Activated CD8-positive, alpha-beta memory T cell treated with anti-CD3 and anti-CD28 coated beads for 4 hours (primary cell): ENCODE measurements at regions not wholly inside any gene's neighbourhood (a gene's known extent, or its start where the extent isn't known, plus 50 kb on each side); places are given as distances from the start of the nearest gene placed in this dataset.
"Not testable (repeated sequence)": the region's sequence is repeated elsewhere in the genome, so short reads cannot be mapped to it uniquely, and the experiment has no call there.

Experiments
- DNase-seq, 2 donors: peaks; one replicate each; pipeline ENCODE4 v3.0.0-alpha.2; 2020; ENCODE audit warnings: low read depth in 2 of 2

DNA sequence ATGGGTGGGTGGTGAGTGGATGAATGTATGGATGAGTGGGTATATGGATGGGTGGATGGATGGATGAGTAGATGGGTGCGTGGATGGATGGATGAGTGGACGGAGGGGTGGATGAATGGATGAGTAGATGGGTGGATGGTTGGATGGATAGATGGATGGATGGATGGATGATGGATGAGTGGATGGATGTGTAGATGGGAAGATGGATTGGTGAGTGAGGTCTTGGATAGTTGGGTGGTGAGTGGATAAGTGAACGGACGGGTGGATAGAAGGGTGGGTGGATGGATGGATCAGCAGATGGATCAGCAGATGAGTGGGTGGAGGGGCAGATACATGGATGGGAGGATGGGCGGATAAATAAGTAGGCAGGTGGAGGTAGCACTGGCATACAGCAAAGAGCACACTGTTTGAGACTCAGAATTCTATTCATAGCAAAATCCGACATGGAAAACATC lies 163.5 kb downstream of the C9orf50 start:
- DNase-seq: no peak

DNA sequence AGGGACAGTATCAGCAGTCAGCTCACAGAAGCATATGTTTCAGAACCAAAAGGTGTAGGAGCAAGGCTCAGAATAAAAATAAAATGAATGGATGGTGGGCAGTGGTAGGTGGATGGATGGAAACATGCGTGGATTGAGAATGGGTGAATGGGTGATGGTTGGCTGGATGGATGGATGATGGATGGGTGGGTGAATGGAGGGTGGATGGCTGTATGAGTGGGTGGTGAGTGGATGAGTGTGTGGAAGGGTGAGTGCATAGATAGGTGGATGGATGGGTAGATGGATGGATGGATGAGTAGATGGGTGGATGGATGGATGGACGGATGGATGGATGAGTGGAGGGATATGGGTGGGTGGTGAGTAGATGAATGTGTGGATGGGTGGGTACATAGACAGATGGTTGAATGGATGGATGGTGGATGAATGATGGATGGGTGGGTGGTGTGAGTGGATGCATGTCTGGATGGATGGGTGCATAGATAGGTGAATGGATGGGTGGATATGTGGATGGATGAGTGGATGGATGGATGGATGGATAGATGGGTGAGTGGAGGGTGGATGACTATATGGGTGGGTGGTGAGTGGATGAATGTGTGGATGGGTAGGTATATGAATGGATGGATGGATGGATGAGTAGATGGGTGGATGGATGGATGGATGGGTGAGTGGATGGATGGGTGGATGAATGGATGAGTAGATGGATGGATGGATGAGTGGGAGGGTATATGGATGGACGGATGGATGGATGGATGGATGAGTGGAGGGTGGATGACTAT lies 164.2 kb downstream of the C9orf50 start:
- no peak for DNase-seq

DNA sequence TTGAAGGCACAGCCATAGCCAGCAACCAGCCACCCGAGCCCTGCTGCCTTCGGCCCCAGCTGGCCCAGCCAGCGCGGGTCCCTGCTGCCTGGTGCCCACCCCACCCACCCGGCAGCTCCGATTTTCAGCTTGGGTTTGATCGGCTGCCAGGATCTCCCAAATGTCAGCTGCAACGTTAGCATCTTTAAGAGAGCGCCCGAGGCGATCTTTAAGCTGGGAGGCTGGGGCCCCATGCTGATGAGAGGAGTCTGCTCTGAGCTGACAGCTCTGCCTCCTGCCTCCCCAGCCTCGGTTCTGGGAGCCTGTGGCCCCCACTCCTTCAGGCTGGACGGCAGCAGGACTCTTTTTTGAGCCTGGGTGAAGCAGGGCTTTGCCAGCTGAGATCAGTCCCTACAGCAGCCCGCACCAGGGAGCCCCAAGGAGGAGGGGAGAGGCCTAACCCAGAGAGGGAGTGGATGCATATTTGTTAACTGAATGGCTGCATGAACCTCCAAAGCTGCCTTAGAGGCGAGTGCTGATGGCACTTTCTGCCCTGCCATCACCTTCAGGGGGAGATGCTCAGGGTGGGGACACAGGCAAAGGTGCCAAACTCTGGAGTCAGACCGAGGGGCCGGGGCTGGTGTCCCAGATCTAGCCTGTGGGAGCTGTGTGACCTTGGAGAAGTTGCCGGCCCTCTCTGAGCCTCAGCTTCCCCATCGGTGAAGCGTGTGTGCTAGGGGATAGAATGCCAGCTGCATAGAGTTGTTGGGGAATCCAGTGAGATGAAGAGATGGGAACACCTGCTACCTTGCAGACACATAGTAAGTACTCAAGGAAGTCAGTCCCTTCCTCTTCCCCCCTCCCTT lies 165.5 kb downstream of the C9orf50 start:
- DNase-seq: no peak

DNA sequence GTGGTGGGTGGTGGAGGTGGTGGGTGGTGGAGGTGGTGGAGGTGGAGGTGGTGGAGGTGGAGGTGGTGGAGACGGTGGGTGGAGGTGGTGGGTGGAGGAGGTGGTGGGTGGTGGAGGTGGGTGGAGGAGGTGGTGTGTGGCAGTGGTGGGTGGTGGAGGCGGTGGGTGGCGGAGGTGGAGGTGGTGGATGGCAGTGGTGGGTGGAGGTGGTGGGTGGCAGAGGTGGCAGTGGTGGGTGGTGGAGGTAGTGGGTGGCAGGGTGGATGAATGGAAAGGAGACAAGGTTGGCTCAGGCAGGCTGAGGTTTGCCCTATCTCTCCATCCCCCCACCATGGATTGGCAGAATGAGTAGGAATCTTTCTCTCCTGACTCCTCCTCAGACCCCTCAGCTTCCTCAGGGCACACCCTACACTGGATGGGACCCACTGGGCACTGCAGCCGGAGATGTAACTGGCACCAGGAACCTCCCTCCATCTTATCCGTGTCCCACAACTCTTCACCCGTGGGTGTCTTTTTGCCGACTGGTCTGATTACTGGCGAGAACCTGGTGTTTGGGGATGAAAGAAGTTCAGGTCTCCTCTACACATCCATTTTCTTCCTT lies 166.3 kb downstream of the C9orf50 start:
- no peak for DNase-seq

DNA sequence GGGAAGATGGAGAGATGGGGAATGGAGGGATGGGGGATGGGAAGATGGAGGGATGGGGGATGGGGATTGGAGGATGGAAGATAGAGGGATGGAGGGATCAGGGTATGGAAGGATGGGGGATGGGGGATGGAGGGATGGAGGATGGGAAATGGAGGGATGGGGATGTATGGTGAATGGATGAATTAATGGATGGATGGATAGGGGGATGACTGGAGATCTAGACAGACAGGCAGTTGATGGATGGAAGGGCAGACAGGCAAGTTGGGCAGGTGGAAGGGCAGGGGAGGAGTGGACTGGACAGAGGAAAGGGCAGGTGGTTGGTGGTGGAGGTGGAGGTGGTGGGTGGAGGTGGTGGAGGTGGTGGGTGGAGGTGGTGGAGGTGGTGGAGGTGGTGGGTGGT lies 167.2 kb downstream of the C9orf50 start:
- DNase-seq: no peak

DNA sequence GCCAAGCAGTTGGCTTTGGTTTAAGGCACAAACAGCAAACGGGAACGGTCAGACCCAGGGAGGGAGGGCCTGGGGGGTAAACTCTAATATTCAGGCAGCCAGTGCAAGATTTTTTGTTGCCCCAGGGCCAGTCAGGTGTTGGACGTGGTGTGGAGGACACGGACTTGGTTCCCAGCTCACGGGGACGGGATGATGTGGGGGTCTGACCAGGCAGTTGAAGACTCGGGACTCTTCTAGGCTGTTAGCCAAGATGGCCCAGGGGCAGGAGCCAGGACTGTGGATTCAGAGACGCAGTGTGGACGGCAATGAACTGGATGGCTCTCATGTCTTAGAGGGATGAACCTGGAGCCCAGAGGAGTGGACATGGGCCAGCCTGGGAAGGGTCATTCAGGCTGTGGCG lies 169.2 kb downstream of the C9orf50 start:
- DNase-seq: no peak

DNA sequence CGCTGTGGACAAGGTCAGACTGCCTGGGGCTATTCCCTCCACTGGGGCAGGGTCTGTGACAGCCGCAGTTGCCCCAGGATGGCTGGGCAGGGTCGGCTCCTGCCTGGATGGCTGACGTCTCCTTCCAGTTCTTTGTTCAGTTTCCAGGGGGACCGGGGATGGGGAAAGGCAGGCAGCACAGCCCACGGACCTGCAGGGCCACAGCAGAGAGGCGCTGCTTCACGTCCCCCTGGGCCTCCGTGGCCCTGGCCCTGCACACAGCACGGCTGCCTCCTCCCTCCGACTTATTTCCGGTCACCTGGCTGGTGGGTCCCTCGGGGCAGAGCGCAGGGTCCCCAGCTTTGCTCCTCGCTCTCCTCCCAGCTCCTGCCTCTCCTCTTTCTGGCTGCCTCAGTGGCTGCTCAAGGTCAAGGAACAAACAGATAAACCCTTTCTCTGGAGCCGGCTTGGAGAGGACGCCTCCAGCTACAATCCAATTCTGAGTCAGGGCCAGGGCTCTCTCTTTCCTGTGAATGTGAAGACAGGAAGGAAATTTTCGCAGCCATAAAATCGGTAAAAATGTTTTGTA lies 169.7 kb downstream of the C9orf50 start:
- no peak for DNase-seq

DNA sequence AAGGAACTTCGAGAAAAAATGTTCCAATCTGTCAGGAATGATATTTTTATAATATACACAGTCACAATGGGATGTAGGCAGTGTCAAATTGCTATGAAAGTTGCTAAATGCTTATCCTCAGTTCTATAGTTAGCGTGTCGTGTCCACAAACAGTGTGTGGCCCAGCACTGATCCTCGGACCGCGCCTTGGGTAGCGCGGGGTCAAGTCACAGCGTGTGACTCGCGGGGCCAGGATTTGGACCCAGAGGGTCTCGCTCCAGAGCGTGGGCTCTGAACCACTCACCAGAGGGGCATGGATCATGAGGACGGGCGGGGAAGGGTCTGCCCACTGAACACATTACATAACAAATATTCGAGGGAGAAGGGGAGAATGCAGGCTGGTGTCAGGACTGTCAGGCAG lies 171.8 kb downstream of the C9orf50 start:
- DNase-seq: no peak

DNA sequence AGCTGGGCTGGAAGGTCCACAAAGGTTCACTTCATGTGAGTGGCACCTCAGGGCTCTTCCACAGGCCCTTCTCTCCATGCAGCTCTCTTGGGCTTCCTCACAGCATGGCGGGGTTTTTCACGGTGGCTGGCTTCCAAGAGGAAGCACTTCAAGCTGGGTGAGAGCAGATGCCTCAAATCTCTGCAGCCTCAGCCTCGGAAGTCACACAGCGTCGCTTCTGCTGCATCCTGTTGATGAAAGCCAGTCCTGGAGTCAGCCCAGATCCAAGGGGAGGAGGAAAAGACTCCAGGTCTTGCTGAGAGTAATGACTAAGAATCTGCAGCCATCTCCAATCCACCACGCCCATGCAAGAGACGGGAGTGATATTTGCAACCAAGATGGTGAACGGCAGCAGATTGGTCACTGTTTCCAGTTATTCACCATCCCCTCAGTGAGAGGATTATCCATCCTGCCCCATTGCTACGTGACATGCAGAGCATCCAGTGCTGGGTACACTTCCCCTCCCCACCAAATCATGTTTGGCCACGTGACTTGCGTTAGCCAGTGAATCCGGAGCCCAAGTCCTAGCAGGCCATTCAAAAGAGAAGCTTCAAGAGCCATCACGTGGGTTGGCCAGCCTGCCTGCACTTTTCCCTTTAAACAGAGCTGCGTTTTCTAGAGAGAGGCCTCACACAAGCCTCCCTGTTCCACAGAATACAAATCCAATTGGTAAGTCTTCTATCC lies 173.9 kb downstream of the C9orf50 start:
- DNase-seq: no peak

DNA sequence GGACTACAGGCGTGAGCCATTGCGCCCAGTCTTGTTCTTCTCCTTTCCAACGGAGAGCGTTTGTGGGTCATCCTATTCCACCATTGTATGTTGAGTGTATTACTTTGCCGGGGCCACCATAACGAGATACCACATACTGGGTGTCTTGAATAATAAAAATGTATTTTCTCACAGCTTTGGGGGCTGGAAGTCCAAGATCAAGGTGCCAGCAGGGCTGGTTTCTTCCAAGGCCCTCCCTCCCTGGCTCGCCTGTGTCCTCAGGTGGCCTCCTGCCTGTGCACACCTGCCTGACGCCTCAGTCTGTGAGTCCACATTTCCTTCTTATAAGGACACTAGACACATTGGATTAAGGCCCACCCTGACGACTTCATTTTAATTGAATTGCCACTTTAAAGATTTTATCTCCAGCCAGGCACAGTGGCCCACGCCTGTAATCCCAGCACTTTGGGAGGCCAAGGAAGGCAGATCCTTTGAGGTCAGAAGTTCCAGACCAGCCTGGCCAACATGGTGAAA lies 175.1 kb downstream of the C9orf50 start:
- no peak for DNase-seq

DNA sequence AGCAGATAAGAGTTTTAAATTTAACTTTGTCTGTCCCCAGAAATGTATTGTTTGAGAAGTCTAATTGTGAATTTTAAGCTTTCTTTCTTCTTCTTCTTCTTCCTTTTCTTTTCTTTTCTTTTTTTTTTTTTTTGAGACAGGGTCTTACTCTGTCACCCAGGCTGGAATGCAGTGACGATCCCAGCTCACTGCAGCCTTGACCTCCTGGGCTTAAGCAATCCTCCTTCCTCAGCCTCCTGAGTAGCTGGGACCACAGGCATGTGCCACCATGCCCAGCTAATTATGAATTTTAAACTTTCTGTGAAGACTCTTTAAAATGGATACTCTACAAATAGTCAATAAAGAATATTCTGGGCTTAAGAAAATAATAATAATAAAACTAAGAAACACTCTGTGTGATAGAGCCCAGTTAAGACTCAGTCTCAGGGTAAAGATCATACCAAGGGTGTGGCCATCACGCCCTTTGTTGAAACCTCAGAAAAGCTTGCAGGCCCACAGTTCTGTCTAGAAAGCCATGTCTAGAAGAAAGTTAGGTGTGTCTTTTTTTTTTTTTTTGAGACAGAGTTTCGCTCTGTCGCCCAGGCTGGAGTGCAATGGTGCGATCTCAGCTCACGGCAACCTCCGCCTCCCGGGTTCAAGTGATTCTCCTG lies 177.3 kb downstream of the C9orf50 start:
- DNase-seq: not testable (repeated sequence)

DNA sequence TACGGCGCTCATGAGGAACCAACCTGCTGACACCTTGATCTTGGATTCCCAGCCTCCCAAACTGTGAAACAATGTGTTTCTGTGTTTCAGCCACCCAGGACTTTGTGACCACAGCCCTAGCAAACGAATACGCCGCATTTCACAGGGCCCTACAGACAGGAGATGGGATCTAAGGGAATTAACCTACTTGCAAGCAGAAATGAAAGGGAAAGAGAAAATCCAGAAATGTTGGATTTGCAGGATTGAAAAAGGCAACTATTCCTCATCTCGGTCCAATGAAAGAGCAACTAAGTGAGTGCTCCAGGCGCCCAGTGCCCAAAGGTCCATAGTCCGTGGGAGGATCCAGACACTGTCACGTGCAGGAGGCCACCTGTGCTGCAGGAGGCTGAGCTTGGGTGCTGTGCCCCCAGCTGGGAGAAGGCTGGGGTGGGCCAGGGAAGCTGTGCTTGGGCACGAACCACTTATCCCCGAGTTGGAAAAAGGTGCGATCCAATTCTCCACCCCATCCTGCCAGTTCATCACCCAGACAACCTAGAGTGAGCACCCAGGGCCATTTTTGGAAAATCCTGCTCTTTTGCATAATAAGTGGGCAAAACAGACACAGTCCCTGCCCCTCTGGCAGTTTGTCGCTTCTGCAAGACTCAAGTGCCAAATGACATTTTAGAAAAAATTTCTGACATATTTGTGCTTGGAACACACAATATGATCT lies 177.9 kb downstream of the C9orf50 start:
- no peak for DNase-seq

DNA sequence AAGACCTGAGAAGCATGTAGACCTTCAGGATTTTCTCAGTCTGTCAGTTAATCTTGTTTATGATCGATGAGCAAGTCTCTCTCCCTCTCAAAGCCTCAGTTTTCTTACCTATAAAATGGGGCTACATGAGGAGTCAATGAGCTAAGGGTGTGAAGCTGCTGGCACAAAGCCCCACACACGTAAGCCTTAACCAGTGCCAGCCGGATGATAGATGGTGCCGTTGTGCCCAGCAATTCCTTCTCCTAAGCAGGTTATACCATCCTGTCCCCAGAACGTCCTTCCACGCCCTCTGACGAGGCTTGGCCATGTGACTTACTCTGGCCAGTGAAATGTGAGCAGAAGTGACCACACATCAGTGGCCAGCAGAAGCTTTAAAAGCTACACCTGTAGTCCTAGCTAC lies 179.0 kb downstream of the C9orf50 start:
- DNase-seq: no peak

DNA sequence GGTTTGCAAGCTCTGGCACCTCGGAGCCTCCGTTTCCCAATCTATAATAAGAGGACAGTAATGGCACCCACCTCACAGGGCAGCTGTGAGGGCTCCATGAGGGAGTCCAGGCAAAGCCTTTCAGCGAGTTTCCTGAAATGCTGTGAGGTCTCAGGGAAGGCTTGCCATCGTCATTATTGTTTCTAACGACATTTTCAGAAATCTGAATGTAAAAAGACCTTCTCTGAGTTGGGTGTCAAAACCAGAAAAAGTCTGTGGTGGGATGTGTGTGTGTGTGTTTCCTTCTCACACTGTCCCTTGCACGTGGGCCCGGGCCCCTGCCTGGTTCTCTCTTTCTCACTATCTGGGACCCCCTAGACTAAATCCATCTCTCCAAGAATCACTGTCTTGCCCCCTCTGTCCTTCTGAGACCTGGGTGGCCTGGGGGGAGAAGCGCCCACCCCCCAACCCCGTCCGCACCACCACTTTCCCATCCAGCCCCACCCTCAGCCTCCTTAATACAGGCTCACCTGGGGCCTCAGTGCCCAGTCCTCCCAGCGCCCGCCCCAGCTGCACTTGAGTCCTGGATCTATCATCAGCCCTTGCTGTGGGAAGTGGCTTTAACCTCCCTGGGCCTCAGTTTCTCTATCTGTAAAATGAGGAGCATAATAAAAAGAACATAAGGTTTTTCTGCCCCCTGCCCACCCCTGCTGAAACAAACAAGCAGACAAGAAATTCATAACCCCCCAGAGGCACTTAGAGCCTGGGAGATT lies 180.3 kb downstream of the C9orf50 start:
- DNase-seq: no peak

DNA sequence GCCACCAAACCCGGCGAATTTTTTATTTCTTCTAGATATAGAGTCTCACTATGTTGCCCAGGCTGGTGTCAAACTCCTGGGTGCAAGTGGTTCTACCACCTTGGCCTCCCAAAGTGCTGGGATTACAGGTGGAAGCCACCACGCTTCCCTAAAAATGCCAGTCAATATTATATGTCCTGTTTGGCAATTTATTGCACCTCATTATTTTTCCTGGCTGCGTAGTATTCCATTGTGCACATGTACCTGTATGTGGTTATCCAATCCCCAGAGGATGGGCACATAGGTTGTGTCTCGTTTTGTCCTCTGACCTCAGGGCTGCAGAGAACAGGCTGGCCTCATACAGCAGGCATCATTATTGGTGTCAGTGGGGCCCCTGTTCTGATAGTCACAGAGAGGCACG lies 181.7 kb downstream of the C9orf50 start:
- DNase-seq: no peak

DNA sequence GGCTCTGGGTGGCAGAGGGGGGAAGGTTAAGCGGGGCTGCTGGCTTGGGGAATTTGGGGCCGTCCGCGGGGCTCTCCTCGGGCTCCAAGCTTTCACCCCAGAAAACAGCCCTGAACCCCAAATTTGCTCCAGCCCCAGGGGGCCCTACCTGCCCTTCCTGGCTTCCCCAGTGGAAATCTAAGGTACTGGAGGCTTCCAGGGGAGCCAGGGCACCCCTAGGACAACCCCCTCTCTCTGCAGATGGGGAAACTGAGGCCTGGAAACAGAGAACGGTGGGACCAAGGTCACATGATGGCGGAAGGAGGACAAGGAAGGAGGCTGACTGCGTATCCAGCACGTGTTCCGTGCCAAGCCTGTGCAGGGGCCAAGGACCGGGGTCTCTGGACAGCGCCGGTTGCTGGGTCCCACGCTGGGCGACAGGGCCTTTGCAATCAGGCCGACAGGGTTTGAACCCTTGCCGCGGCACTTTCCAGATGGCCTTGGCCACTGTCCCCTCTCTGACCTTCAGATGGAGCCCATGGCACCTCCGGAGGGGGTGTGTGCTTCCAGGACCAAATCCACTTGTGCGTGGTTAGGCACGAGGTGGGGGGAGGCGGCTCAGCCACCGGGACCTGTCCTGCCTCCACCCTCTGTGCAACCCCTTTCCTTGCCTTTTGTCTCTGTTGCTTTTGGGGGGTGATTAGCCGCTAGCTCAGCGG lies 183.1 kb downstream of the C9orf50 start:
- no peak for DNase-seq

DNA sequence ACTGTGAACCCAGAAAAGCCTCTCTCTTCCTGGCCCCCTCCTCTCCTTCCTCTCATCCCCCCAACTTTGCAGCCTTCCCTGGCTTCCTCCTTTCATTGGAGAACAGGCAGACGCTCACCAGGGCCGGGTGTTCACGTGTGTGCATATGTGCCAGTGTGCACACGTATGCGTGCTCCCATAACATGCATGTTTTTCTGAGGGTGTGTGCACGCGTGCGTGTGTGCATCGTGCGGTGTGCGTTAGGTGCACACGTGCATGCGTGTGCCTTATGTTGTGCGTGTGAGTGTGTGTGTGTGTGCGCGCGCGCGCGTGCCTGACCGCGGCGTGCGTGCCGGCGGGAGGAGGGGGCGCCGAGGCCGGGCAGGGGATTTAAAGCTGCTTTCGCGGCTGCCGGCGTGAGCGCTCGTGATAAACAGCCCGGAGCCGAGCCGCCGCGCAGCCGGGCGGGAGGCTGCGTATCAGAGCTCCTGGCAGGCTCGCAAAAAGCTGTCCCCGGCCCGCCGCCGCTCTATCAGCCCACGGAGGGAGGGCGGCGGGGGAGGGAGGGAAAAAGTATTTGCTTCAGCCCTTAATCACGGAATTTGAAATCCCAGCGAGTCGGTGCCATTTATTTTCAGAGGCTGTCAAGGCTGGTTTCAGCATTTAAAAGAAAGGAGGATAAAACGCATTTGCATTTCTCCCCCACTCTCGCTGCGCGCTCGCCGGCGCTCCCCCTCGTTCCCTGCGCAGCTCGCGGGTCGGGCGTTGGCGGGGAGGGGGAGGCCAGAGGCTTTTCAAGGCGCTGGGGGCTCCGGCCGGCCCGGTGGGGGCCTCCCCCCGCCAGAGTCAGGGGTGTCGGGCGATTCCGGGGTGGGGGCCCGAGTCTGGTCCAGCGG lies 183.9 kb downstream of the C9orf50 start:
- DNase-seq: no peak
